Activated CD4-positive, alpha-beta T cell treated with anti-CD3 and anti-CD28 coated beads for 4 hours (primary cell): ENCODE measurements at regions not wholly inside any gene's neighbourhood (a gene's known extent, or its start where the extent isn't known, plus 50 kb on each side); places are given as distances from the start of the nearest gene placed in this dataset.
"Not testable (repeated sequence)": the region's sequence is repeated elsewhere in the genome, so short reads cannot be mapped to it uniquely, and the experiment has no call there.

ENCODE experiments used
- DNase-seq, 2 donors: peaks; one replicate each; pipeline ENCODE4 v3.0.0-alpha.2; 2020

GRCh38 chr5:52623291-52623690 lies 164.4 kb upstream of the ITGA1 start:
- DNase-seq = no peak

GRCh38 chr5:52624291-52624690 lies 163.4 kb upstream of the ITGA1 start:
- DNase-seq = no peak

- no peak for DNase-seq
These were observed 161.4 kb upstream of the ITGA1 start for GRCh38 chr5:52626312-52626711.

GRCh38 chr5:52627740-52628139 lies 160.0 kb upstream of the ITGA1 start:
- DNase-seq = no peak

GRCh38 chr5:52632281-52632680 lies 155.4 kb upstream of the ITGA1 start:
- no peak for DNase-seq

GRCh38 chr5:52634171-52634570 lies 153.5 kb upstream of the ITGA1 start:
- not testable (repeated sequence) for DNase-seq

GRCh38 chr5:52638732-52639131 lies 149.0 kb upstream of the ITGA1 start:
- no peak for DNase-seq

- no peak for DNase-seq
These were observed 139.0 kb upstream of the ITGA1 start for GRCh38 chr5:52648726-52649125.

GRCh38 chr5:52655163-52655562 lies 132.6 kb upstream of the ITGA1 start:
- no peak for DNase-seq

GRCh38 chr5:52656569-52657246 lies 131.0 kb upstream of the ITGA1 start:
- DNase-seq = no peak

- no peak for DNase-seq
These were observed 130.5 kb upstream of the ITGA1 start for GRCh38 chr5:52657247-52657645.

- no peak for DNase-seq
These were observed 129.5 kb upstream of the ITGA1 start for GRCh38 chr5:52658246-52658645.

- no peak for DNase-seq
These were observed 127.1 kb upstream of the ITGA1 start for GRCh38 chr5:52660621-52661020.

GRCh38 chr5:52661903-52662595 lies 125.7 kb upstream of the ITGA1 start:
- DNase-seq = no peak

- DNase-seq = no peak
These were observed 122.2 kb upstream of the ITGA1 start for GRCh38 chr5:52665559-52665958.

GRCh38 chr5:52668139-52668538 lies 119.6 kb upstream of the ITGA1 start:
- DNase-seq = no peak

GRCh38 chr5:52668544-52669185 lies 119.1 kb upstream of the ITGA1 start:
- DNase-seq = no peak

- DNase-seq = no peak
These were observed 115.3 kb upstream of the ITGA1 start for GRCh38 chr5:52672459-52672858.

- DNase-seq = no peak
These were observed 114.2 kb upstream of the ITGA1 start for GRCh38 chr5:52673495-52673894.

- DNase-seq = no peak
These were observed 112.7 kb upstream of the ITGA1 start for GRCh38 chr5:52674815-52675545.

- no peak for DNase-seq
These were observed 105.2 kb upstream of the ITGA1 start for GRCh38 chr5:52682492-52682891.

- DNase-seq = no peak
These were observed 103.7 kb upstream of the ITGA1 start for GRCh38 chr5:52684051-52684450.

GRCh38 chr5:52685566-52685965 lies 102.2 kb upstream of the ITGA1 start:
- no peak for DNase-seq

- DNase-seq = no peak
These were observed 101.7 kb upstream of the ITGA1 start for GRCh38 chr5:52685971-52686370.
